ENCODE measurements at regions not wholly inside any gene's neighbourhood (a gene's known extent, or its start where the extent isn't known, plus 50 kb on each side); places are given as distances from the start of the nearest gene placed in this dataset.

- TF ChIP-seq POLR2AphosphoS5 (IDR thresholded peaks at IDR 0.05): no peak
- TF ChIP-seq POLR2A (IDR thresholded peaks at IDR 0.05): no peak
Measured at GRCh38 chr2:143847257-143847656, 672.7 kb downstream of the ZEB2 start.
